NT2/D1 (cell line): ENCODE measurements at regions not wholly inside any gene's neighbourhood (a gene's known extent, or its start where the extent isn't known, plus 50 kb on each side); places are given as distances from the start of the nearest gene placed in this dataset.

Experiments used
- DNase-seq: peaks from one replicate; pipeline ENCODE4 v3.0.0-alpha.2; 2011; ENCODE audit warnings: low read depth, low spot score
- H3K27me3 ChIP-seq: 2 replicates; pipeline ENCODE4 v1.6.0; 2011; ENCODE audit warnings: mild to moderate bottlenecking; ENCODE audit not compliant: insufficient read length, insufficient read depth
- H3K36me3 ChIP-seq: 2 replicates; pipeline ENCODE4 v1.6.1; 2011; ENCODE audit warnings: mild to moderate bottlenecking, low read length, mixed read lengths; ENCODE audit not compliant: insufficient read depth, insufficient read length
- H3K4me1 ChIP-seq: 2 replicates; pipeline ENCODE4 v1.5.1; 2011; ENCODE audit not compliant: insufficient read depth, insufficient read length
- H3K4me3 ChIP-seq: 2 replicates; pipeline ENCODE4 v1.5.1; 2011; ENCODE audit warnings: low read depth; ENCODE audit not compliant: insufficient read length
- H3K9ac ChIP-seq: 2 replicates; pipeline ENCODE4 v1.6.0; 2011; ENCODE audit warnings: low read depth; ENCODE audit not compliant: insufficient read length
- H3K9me3 ChIP-seq: 2 replicates; pipeline ENCODE4 v1.5.1; 2011; ENCODE audit warnings: mild to moderate bottlenecking, low read length; ENCODE audit not compliant: insufficient read depth
- SUZ12 ChIP-seq: IDR thresholded peaks from 2 replicates; pipeline ENCODE4 v1.6.1; 2011; ENCODE audit not compliant: insufficient read length, insufficient read depth; ENCODE audit errors: extremely low read depth
- YY1 ChIP-seq: IDR thresholded peaks from 2 replicates; pipeline ENCODE4 v1.6.1; 2011; ENCODE audit not compliant: insufficient read length, insufficient read depth
- ZNF274 ChIP-seq: IDR thresholded peaks from 2 replicates; pipeline ENCODE4 v1.6.1; 2011; ENCODE audit warnings: mild to moderate bottlenecking, low read depth, low read length

DNA sequence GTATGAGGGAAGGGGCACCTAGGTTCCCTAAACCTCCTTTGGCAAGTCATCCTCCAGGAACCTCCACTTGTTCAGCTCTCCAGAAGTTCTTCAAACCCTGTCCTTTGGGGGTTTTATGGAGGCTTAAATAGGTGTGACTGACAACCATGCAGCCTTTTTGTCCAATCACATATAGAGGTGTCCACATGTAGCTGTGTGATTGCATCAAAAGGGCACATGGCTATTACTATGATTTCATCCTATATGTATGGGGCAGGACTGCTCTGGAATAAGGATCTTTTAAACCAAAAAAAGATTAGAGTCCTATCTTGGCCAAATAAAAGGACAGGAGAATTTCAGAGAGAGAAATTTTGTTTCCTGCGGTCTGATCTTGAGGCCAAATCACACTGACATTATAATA lies 453.2 kb upstream of the EPHA6 start:
- H3K4me1 ChIP-seq = no peaks in the 10 kb centered on the region
- TF ChIP-seq ZNF274 (no peak), SUZ12 (no peak), YY1 (no peak)
- H3K4me3 ChIP-seq = no peak overlapping the region
- H3K9me3 ChIP-seq = no peaks in the 10 kb centered on the region
- DNase-seq = no peak
- no peaks in the 10 kb centered on the region for H3K27me3 ChIP-seq
- no peaks in the 10 kb centered on the region for H3K36me3 ChIP-seq
- H3K9ac ChIP-seq = no peak overlapping the region

DNA sequence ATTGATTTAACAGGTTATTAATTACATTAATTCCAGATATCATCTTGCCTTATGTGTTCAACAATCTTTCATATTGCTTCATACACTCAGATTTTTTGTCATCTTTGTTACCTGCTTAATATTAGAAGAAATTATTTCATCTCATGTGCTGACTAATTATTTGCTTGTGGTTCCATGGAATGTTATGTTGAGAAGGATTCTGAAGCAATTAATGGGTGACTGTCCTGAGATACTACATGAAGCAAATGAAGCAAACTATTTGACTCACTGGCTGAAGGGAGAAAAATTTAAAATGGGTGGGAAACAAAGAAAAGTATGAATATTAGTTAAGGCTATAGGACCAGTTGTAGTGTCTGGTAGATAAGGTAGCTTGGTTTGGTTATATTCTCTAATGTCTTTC lies 443.8 kb upstream of the EPHA6 start:
- Histone ChIP-seq H3K9ac (no peak overlapping the region), H3K4me1 (no peaks in the 10 kb centered on the region), H3K27me3 (no peaks in the 10 kb centered on the region), H3K9me3 (no peaks in the 10 kb centered on the region), H3K36me3 (no peaks in the 10 kb centered on the region), H3K4me3 (no peak overlapping the region)
- no peak for DNase-seq
- TF ChIP-seq YY1 (no peak), SUZ12 (no peak)

DNA sequence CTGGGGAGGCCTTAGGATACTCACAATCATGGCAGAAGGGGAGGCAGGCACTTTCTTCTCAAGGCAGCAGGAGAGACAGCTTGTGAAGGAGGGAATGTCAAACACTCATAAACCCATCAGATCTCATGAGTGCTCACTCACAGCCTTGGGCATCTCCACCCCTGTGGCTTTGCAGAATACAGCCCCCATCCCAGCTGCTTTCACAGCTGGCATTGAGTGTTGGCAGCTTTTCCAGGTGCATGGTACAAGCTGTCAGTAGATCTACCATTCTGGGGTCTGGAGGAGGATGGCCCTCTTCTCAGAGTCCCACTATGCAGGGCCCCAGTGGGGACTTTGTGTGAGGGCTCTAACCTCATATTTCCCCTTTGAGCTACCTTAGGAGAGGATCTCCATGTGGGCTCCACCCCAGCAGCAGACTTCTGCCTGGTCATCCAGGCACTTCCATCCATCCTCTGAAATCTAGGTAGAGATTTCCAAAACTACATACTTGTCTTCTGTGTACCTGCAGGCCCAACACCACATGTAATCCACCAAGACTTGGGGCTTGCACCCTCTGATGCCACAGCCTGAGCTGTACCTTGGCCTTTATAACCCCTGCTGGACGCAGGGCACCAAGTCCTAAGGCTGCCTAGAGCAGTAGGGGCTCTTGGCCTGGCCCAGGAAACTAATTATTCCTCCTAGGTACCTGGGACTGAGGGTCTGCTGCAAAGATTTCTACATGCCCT lies 404.2 kb upstream of the EPHA6 start:
- Histone ChIP-seq H3K9ac (no peak overlapping the region), H3K4me1 (no peaks in the 10 kb centered on the region), H3K9me3 (peaks cover 21% of the 10 kb centered on the region), H3K27me3 (no peaks in the 10 kb centered on the region), H3K4me3 (no peak overlapping the region), H3K36me3 (no peaks in the 10 kb centered on the region)
- no peak for TF ChIP-seq SUZ12
- TF ChIP-seq ZNF274 = no peak
- TF ChIP-seq YY1 = no peak
- no peak for DNase-seq

DNA sequence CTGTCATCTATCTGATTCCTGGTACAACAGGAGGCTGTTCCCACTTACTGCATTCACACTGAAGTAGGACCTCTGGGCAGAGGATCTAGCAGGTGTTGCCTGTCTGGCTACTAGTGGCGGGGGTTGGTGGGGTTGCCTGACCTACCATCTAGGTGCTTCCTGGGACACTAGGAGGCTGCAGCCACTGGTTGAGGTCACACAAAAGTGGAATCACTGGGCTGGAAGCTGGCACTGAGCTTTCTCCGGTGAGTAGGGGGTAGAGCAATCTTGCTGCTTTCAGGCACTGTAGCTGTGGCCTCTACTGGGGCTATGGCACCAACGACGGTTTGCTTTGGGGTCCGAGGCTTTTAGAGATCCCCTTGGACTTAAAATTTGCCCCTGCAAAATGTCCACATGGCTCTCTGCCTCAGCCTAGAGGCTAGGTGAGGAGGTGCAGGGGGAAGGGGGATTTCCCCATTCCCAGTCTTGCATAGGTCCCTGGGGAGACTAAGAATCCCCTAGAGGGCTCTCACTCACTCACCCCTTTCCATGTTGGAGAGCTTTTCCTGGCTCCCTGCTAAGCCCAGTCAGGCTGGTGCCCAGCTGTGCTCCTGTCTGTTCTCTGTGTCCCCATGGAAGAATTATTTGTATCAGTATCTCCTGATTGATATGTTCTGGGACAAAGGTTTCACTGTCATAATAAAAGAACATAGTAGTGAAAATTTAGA lies 397.7 kb upstream of the EPHA6 start:
- TF ChIP-seq SUZ12 (no peak), ZNF274 (no peak), YY1 (no peak)
- no peak overlapping the region for H3K9ac ChIP-seq
- no peaks in the 10 kb centered on the region for H3K36me3 ChIP-seq
- H3K4me1 ChIP-seq = no peaks in the 10 kb centered on the region
- no peaks in the 10 kb centered on the region for H3K9me3 ChIP-seq
- no peaks in the 10 kb centered on the region for H3K27me3 ChIP-seq
- no peak for DNase-seq
- no peak overlapping the region for H3K4me3 ChIP-seq

DNA sequence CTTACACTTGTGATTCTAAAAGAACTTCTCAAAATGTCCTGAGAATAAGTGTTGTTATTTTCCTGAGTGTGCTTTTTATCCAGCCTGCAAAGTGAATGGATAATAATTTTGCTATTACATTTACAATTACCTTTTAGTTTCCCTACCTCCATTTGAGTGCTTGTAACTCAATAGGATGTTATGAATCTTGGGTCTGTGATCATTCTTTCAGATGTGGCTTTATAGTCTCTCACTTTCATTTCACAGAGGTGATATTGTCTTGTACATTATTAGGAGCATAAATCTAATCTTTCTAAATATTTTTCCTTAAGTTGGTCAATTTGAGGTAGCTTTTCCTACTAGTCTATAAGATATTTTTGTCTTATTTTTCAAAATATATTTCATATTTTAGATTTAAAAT lies 386.3 kb upstream of the EPHA6 start:
- H3K9me3 ChIP-seq = no peaks in the 10 kb centered on the region
- no peaks in the 10 kb centered on the region for H3K27me3 ChIP-seq
- no peak for TF ChIP-seq SUZ12
- no peak overlapping the region for H3K9ac ChIP-seq
- no peak for DNase-seq
- no peak overlapping the region for H3K4me3 ChIP-seq
- H3K36me3 ChIP-seq = no peaks in the 10 kb centered on the region
- no peaks in the 10 kb centered on the region for H3K4me1 ChIP-seq

DNA sequence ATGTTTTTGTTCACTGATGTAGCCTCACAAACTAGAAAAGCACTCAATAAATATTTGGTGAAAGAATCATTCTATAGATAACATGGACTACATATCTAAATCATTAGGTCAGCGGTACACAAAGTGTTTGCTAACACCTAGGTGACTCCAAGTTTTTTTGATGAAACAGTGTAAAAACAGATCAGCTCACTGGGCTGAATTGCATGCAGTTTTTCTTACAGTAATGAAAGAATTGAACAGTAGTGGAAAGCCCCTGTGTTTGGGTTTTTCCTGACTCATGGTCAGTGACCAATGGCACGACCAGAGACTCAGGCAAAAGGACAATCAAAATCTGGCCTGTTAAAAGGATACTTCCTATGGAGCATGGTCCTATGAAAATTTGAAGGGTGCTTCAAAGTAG lies 384.3 kb upstream of the EPHA6 start:
- DNase-seq = no peak
- Histone ChIP-seq H3K4me1 (no peaks in the 10 kb centered on the region), H3K4me3 (no peak overlapping the region), H3K9me3 (no peaks in the 10 kb centered on the region), H3K36me3 (no peaks in the 10 kb centered on the region), H3K9ac (no peak overlapping the region), H3K27me3 (no peaks in the 10 kb centered on the region)
- TF ChIP-seq ZNF274 = no peak
- no peak for TF ChIP-seq YY1
- no peak for TF ChIP-seq SUZ12

DNA sequence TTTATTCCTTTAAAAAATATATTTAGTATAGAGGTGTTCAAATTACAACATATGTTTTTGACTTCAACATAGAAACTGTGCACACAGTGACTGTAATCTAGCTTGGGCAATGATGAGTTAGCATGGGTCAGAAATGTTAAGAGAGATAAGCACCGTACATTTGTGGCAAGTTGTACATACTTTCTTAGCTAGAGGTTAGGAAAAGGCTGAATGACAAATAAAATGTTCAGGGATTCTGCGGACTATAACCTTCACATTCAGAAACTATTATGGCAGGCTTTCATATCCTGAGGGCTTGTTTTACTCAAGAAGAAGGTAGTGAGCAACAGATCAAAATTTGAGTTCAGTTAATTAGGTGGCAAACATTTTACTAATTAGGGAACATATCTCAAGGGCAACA lies 379.7 kb upstream of the EPHA6 start:
- DNase-seq = no peak
- H3K4me1 ChIP-seq = no peaks in the 10 kb centered on the region

DNA sequence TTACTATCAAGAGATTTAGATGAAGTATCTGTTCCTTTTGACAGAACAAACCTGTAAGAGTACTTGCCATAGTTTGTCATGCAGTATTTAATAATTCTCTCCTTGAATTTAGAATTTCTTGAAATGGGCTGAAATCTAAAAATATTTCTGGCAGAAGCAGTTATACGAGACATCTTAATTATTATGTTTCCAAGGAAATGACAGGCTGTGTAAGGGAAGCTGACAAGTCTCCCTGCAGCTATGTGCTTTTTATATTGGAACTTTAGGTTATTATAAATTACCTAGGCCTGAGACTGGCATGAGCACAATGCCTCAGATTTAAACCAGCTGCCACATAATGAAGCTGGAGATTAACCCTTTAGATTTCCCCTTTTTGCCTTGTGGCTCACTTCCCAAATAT lies 365.0 kb upstream of the EPHA6 start:
- H3K4me1 ChIP-seq = no peaks in the 10 kb centered on the region
- no peak for DNase-seq
- H3K27me3 ChIP-seq = no peaks in the 10 kb centered on the region
- TF ChIP-seq ZNF274 (no peak), SUZ12 (no peak), YY1 (no peak)
- no peak overlapping the region for H3K4me3 ChIP-seq
- no peaks in the 10 kb centered on the region for H3K36me3 ChIP-seq
- H3K9me3 ChIP-seq = no peaks in the 10 kb centered on the region
- H3K9ac ChIP-seq = no peak overlapping the region

More for the DNA sequence above, 379.7 kb upstream of the EPHA6 start:
- Histone ChIP-seq H3K27me3 (no peaks in the 10 kb centered on the region), H3K9me3 (no peaks in the 10 kb centered on the region), H3K36me3 (no peaks in the 10 kb centered on the region), H3K9ac (no peak overlapping the region), H3K4me3 (no peak overlapping the region)
- TF ChIP-seq ZNF274 (no peak), YY1 (no peak), SUZ12 (no peak)
